Mesendoderm (in vitro differentiated cells): ENCODE measurements at regions not wholly inside any gene's neighbourhood (a gene's known extent, or its start where the extent isn't known, plus 50 kb on each side); places are given as distances from the start of the nearest gene placed in this dataset.
A peak's percentile ranks its signal among the peaks of the same experiment; 100 is the strongest.

Experiments
- DNase-seq: peaks from one replicate; pipeline ENCODE4 v3.0.0; 2013
- H2AK5ac ChIP-seq: 2 replicates; pipeline ENCODE4 v1.6.1; 2013; ENCODE audit warnings: low read length, inconsistent platforms
- H2BK120ac ChIP-seq: 2 replicates; pipeline ENCODE4 v1.6.1; 2013; ENCODE audit warnings: low read depth, mild to moderate bottlenecking, low read length, moderate library complexity, mixed read lengths
- H2BK15ac ChIP-seq: replicated peaks from 2 replicates; pipeline ENCODE4 v1.6.1; 2013; ENCODE audit warnings: low read depth, mild to moderate bottlenecking, moderate library complexity
- H2BK5ac ChIP-seq: 2 replicates; pipeline ENCODE4 v1.6.1; 2013; ENCODE audit warnings: low read length, inconsistent platforms
- H3K18ac ChIP-seq: 2 replicates; pipeline ENCODE4 v1.6.1; 2013; ENCODE audit warnings: mild to moderate bottlenecking, low read length, mixed read lengths
- H3K23ac ChIP-seq: one replicate; pipeline ENCODE4 v1.6.1; 2013; ENCODE audit warnings: low read length
- H3K27ac ChIP-seq: 2 replicates; pipeline ENCODE4 v1.5.1; 2013; ENCODE audit warnings: low read depth, mild to moderate bottlenecking, inconsistent platforms, low read length, moderate library complexity
- H3K27me3 ChIP-seq: 2 replicates; pipeline ENCODE4 v1.6.1; 2013; ENCODE audit warnings: low read length, control low read depth, mild to moderate bottlenecking, inconsistent platforms; ENCODE audit not compliant: insufficient read depth, poor library complexity
- H3K36me3 ChIP-seq: 2 replicates; pipeline ENCODE4 v1.6.1; 2013; ENCODE audit warnings: low read length, inconsistent platforms; ENCODE audit not compliant: control insufficient read depth, insufficient read depth
- H3K4ac ChIP-seq: one replicate; pipeline ENCODE4 v1.6.1; 2013; ENCODE audit warnings: low read depth, mild to moderate bottlenecking, low read length, moderate library complexity
- H3K4me1 ChIP-seq: 2 replicates; pipeline ENCODE4 v1.6.1; 2013; ENCODE audit warnings: low read depth, low read length, inconsistent platforms; ENCODE audit not compliant: control insufficient read depth
- H3K4me2 ChIP-seq: 2 replicates; pipeline ENCODE4 v1.6.1; 2013; ENCODE audit warnings: low read length
- H3K4me3 ChIP-seq: 2 replicates; pipeline ENCODE4 v1.5.1; 2013; ENCODE audit warnings: mild to moderate bottlenecking, low read length
- H3K56ac ChIP-seq: one replicate; pipeline ENCODE4 v1.6.1; 2013; ENCODE audit warnings: low read length
- H3K79me1 ChIP-seq: 2 replicates; pipeline ENCODE4 v1.6.1; 2013; ENCODE audit warnings: low read length, inconsistent platforms
- H3K79me2 ChIP-seq: 2 replicates; pipeline ENCODE4 v1.6.1; 2013; ENCODE audit warnings: mild to moderate bottlenecking, low read length; ENCODE audit not compliant: control insufficient read depth, insufficient read depth
- H3K9ac ChIP-seq: 2 replicates; pipeline ENCODE4 v1.6.1; 2013; ENCODE audit warnings: low read length, inconsistent platforms
- H4K5ac ChIP-seq: one replicate; pipeline ENCODE4 v1.6.1; 2013; ENCODE audit warnings: low read length
- H4K8ac ChIP-seq: one replicate; pipeline ENCODE4 v1.6.1; 2013; ENCODE audit warnings: low read depth, mild to moderate bottlenecking, control low read depth, low read length, moderate library complexity
- WGBS: extraction: QIAGEN DNeasy Blood & Tissue Kit; methylation state at CpG from one replicate; pipeline ENCODE4 v1.1.7; 2013; ENCODE audit warnings: low lambda C conversion rate, missing lambda C conversion rate; ENCODE audit not compliant: insufficient coverage; ENCODE audit errors: extremely low coverage; 5-methylcytosine and 5-hydroxymethylcytosine counted together

DNA sequence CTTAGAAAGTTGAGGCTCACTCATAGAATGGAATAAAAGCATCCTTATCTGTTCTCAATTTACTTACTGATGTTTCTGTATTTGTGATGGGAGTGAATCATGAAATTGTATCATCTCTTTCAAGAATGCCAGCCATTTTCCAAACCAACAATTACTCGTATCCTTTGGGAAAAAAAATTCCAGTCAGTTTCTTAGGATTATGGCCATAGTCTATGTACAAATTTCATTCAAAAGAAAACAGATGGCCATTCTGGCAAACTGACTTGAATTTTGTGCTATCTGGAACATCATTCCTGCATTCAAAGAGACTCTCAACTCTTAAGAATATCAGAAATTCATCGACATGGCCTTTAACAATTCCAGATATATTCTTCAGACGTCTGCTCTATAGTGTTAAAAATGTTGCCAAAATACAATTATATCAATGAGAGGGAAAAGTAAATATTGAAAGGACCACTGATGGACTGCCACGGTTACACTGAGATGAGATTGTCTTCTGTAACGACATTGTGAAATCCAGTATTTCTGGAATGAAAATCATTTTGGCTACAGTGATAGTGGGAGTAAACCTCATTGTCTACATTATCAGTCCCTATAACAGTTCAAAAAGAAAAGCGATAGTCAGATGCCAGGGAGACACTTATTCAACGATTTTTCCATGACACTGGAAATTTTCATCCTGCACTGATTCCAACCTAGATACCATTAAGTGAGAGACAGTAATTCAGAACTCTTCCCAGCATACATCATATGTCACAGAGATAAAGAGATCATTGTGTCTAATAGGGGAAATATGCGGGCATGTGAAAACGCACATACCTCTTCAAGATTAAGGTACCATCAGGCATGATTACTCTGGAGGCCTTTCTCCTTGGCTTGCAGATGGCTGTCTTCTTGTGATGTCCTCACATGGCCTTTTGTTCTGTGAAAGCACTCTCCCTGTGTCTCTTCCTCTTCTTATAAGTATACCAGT lies 953.8 kb upstream of the ALCAM start:
- no peaks in the 10 kb centered on the region for H3K36me3 ChIP-seq
- H4K5ac ChIP-seq, result no peak overlapping the region
- no peaks in the 10 kb centered on the region for H3K27me3 ChIP-seq
- no peak overlapping the region for H2BK5ac ChIP-seq
- no peak overlapping the region for H3K56ac ChIP-seq
- H3K9ac ChIP-seq, result no peak overlapping the region
- H3K27ac ChIP-seq, result no peak overlapping the region
- no peak overlapping the region for H3K4me2 ChIP-seq
- no peak overlapping the region for H2BK15ac ChIP-seq
- no peak for DNase-seq
- H3K4me3 ChIP-seq, result no peak overlapping the region
- H3K4me1 ChIP-seq, result no peaks in the 10 kb centered on the region
- H3K4ac ChIP-seq, result no peak overlapping the region
- no CpG with 5 or more reads among the region's 9 CpGs for WGBS
- no peak overlapping the region for H3K18ac ChIP-seq
- H2AK5ac ChIP-seq, result no peak overlapping the region
- no peak overlapping the region for H4K8ac ChIP-seq
- H2BK120ac ChIP-seq, result no peak overlapping the region
- H3K23ac ChIP-seq, result no peak overlapping the region
- no peaks in the 10 kb centered on the region for H3K79me2 ChIP-seq
- no peaks in the 10 kb centered on the region for H3K79me1 ChIP-seq

DNA sequence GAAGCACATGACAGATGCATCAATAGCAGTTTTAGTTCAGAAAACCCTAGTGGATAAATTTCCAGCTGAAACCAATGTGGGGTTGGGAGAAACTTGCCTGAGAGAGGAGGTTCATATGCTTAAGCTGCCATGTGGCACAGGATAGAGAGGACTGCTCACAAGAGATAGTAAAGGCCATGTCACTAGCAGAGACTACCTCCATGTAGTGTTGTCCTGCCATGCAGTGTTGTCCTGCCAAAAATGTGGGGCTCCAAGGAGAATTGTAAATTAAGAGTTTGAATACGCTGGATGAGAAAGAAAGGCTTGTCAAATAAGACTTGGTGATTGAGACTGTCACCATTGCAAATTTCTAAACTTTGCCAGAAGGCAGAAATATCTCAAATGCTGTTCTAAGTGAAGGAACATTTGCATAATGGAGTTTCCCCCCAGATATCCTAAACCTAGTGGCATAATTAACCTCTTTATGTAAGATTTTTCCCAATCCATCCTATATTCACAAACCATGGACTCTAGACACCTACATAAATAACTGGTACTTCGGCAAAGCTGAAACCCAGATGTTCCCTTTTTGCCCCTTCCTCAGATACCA lies 938.3 kb upstream of the ALCAM start:
- Histone ChIP-seq H3K79me1 (no peaks in the 10 kb centered on the region), H4K5ac (no peak overlapping the region), H3K23ac (no peak overlapping the region), H2BK15ac (peak overlapping the region; percentile 19), H3K79me2 (no peaks in the 10 kb centered on the region), H3K4me1 (peaks cover 4% of the 10 kb centered on the region), H3K4ac (no peak overlapping the region), H3K56ac (no peak overlapping the region), H2AK5ac (no peak overlapping the region), H3K27me3 (no peaks in the 10 kb centered on the region), H3K27ac (no peak overlapping the region), H3K36me3 (no peaks in the 10 kb centered on the region), H2BK5ac (no peak overlapping the region), H4K8ac (no peak overlapping the region), H2BK120ac (no peak overlapping the region), H3K4me2 (no peak overlapping the region), H3K9ac (no peak overlapping the region), H3K18ac (no peak overlapping the region), H3K4me3 (no peak overlapping the region)
- no peak for DNase-seq
- WGBS, result no CpG with 5 or more reads among the region's 2 CpGs

DNA sequence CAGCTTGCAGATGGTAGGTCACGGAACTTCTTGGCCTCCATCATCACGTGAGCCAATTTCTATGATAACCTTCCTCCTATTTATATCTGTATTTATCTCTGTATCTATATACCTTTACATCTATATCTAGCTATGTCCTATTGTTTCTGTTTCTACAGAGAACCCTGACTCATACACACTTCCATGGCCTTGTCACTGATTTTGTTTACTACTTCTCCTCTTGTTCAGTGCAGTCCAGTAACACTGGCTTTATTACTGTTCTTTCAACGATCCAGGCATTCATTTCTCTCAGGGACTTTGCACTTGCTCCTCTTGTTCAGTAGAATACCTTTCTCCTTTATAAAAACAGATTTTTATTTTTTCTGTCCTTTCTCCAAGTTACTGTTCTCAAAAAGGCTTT lies 937.0 kb upstream of the ALCAM start:
- Histone ChIP-seq H2BK120ac (no peak overlapping the region), H2BK5ac (no peak overlapping the region), H4K5ac (no peak overlapping the region), H3K27ac (no peak overlapping the region), H3K56ac (no peak overlapping the region), H2BK15ac (peak overlapping the region; percentile 59), H3K23ac (no peak overlapping the region), H3K79me2 (no peaks in the 10 kb centered on the region), H3K27me3 (no peaks in the 10 kb centered on the region), H3K4me3 (no peak overlapping the region), H2AK5ac (no peak overlapping the region), H3K4ac (no peak overlapping the region), H3K18ac (peak overlapping the region; percentile 51), H3K79me1 (no peaks in the 10 kb centered on the region), H3K4me1 (peaks cover 4% of the 10 kb centered on the region), H3K4me2 (no peak overlapping the region), H3K36me3 (no peaks in the 10 kb centered on the region), H4K8ac (no peak overlapping the region), H3K9ac (no peak overlapping the region)
- no CpG with 5 or more reads among the region's 3 CpGs for WGBS
- no peak for DNase-seq

DNA sequence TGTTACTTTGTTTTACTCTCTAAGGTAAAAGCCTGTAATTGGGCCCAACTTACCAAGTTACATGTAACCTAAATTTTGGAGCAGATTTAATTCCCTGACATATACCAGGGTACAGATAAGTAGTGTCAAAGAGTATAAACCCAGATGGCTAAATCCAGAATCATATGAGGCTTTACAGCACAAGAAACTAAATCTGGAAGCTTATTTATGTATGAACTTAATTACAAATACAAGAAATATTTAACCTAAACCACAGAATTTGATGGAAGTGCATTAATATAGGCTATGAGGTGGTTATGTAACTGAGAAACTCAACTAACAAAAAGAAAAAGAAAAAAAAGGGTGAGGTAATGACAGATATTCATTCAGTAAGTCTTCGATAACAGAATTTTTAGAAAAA lies 930.2 kb upstream of the ALCAM start:
- H3K4ac ChIP-seq, result no peak overlapping the region
- no peaks in the 10 kb centered on the region for H3K27me3 ChIP-seq
- no peak overlapping the region for H2BK5ac ChIP-seq
- WGBS, result no CpG with 5 or more reads among the region's 1 CpG
- no peak overlapping the region for H3K4me3 ChIP-seq
- H2BK15ac ChIP-seq, result no peak overlapping the region
- no peak overlapping the region for H4K8ac ChIP-seq
- H3K4me1 ChIP-seq, result peaks cover 3% of the 10 kb centered on the region
- no peak overlapping the region for H3K23ac ChIP-seq
- no peak overlapping the region for H4K5ac ChIP-seq
- no peak overlapping the region for H2BK120ac ChIP-seq
- no peak overlapping the region for H3K18ac ChIP-seq
- no peaks in the 10 kb centered on the region for H3K79me1 ChIP-seq
- no peak overlapping the region for H2AK5ac ChIP-seq
- no peak overlapping the region for H3K4me2 ChIP-seq
- H3K27ac ChIP-seq, result no peak overlapping the region
- H3K9ac ChIP-seq, result no peak overlapping the region
- H3K36me3 ChIP-seq, result no peaks in the 10 kb centered on the region
- H3K56ac ChIP-seq, result no peak overlapping the region
- no peaks in the 10 kb centered on the region for H3K79me2 ChIP-seq
- no peak for DNase-seq

DNA sequence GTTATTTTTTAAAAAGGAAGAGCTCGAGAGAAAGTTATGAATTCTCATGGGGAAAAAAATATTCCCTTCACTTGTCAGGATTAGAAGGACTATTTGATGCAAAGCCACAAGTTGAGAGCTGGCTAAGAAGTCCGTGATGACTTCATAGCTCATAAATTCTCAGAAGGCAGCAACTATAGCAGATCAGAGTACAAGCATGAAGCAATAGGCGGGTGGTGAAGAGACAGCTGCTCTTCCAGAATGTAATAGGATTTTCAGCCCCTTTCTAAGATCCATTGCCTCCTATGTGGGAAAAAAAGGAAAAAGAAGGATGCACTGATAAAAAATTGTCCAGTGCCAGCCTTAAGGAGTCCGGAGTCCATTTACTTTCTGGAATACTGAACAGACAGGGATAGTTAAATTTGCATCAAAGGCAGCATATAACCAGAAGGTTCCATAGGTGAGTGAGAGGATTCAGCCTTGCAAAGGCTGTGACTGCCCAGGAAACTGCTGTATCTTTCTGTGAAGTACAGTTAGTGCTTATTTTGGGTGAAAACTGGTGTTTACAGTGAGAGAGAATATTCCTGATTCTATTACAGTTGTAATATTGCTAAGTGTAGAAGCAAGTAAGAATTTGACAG lies 929.5 kb upstream of the ALCAM start:
- H2BK120ac ChIP-seq, result no peak overlapping the region
- H3K4ac ChIP-seq, result peak overlapping the region; percentile 72
- no peak overlapping the region for H3K56ac ChIP-seq
- H3K4me2 ChIP-seq, result no peak overlapping the region
- peaks cover 3% of the 10 kb centered on the region for H3K4me1 ChIP-seq
- H2BK15ac ChIP-seq, result no peak overlapping the region
- no peaks in the 10 kb centered on the region for H3K79me1 ChIP-seq
- no peaks in the 10 kb centered on the region for H3K79me2 ChIP-seq
- H4K5ac ChIP-seq, result no peak overlapping the region
- no peak overlapping the region for H3K4me3 ChIP-seq
- H3K27me3 ChIP-seq, result no peaks in the 10 kb centered on the region
- H3K9ac ChIP-seq, result no peak overlapping the region
- WGBS, result no CpG with 5 or more reads among the region's 4 CpGs
- no peak overlapping the region for H4K8ac ChIP-seq
- no peak overlapping the region for H2AK5ac ChIP-seq
- peak; percentile 25 for DNase-seq
- no peak overlapping the region for H3K23ac ChIP-seq
- H3K18ac ChIP-seq, result peak overlapping the region; percentile 78
- peak overlapping the region; percentile 43 for H2BK5ac ChIP-seq
- no peaks in the 10 kb centered on the region for H3K36me3 ChIP-seq
- H3K27ac ChIP-seq, result peak overlapping the region; percentile 77
